Prostate gland (tissue), 2 donors: ENCODE measurements at regions not wholly inside any gene's neighbourhood (a gene's known extent, or its start where the extent isn't known, plus 50 kb on each side); places are given as distances from the start of the nearest gene placed in this dataset.

Experiments
- CTCF ChIP-seq, 4 experiments: fragments of 200-600 bp in 2 of 4; fragments of 450-650 bp in 2 of 4; sonication (generic) in 2 of 4; IDR thresholded peaks; 1 replicate in 3 of 4; 2 replicates in 1 of 4; pipeline ENCODE4 v1.5.1; 2016 to 2019; ENCODE audit warnings: antibody characterized with exemption in 4 of 4, mild to moderate bottlenecking in 2 of 4, moderate library complexity in 2 of 4
- POLR2A ChIP-seq: fragments of 450-650 bp; IDR thresholded peaks from one replicate; pipeline ENCODE4 v1.6.1; 2016; ENCODE audit warnings: antibody characterized with exemption, mild to moderate bottlenecking

- TF ChIP-seq CTCF (IDR thresholded peaks at IDR 0.05) (no peak), POLR2A (no peak)
These were observed 68.1 kb downstream of the HTR5A start for GRCh38 chr7:155138204-155138603.
